Occipital lobe (tissue), 1 donor: ENCODE measurements at regions not wholly inside any gene's neighbourhood (a gene's known extent, or its start where the extent isn't known, plus 50 kb on each side); places are given as distances from the start of the nearest gene placed in this dataset.

Source experiments
- DNase-seq: peaks from one replicate; lab custom pipeline; 2025; lab: John Stamatoyannopoulos, UW

GRCh38 chr4:15366721-15367120 is 61.1 kb upstream of the C1QTNF7 start:
- DNase-seq: no peak

- DNase-seq: no peak
Observed at GRCh38 chr4:15368856-15369255, 59.0 kb upstream of the C1QTNF7 start.

GRCh38 chr4:15370296-15370695 is 57.5 kb upstream of the C1QTNF7 start:
- no peak for DNase-seq

GRCh38 chr4:15373363-15373762 is 54.5 kb upstream of the C1QTNF7 start:
- DNase-seq: no peak

GRCh38 chr4:15374656-15375055 is 53.2 kb upstream of the C1QTNF7 start:
- DNase-seq: no peak

- DNase-seq: no peak
Observed at GRCh38 chr4:15375667-15376066, 52.2 kb upstream of the C1QTNF7 start.

- DNase-seq: no peak
Observed at GRCh38 chr4:15376145-15376544, 51.7 kb upstream of the C1QTNF7 start.

- no peak for DNase-seq
Observed at GRCh38 chr4:15376594-15376993, 51.2 kb upstream of the C1QTNF7 start.
